HCT116 (cell line): ENCODE measurements at regions not wholly inside any gene's neighbourhood (a gene's known extent, or its start where the extent isn't known, plus 50 kb on each side); places are given as distances from the start of the nearest gene placed in this dataset.

Source experiments
- ATAC-seq: fragments of 200-7000 bp; cut with Tn5 transposase; 2 replicates; pipeline ENCODE4 v1.9.1; 2020; ENCODE audit warnings: mild to moderate bottlenecking, moderate library complexity
- BruUV-seq: library from RNA; stranded (reverse); fragments of 400-500 nt; replicated peaks from 2 replicates; lab custom pipeline; 2021; lab: Mats Ljungman, UMichigan
- CTCF ChIA-PET: fragments of 300-600 bp; sonication (Branson Sonifier 250); formaldehyde crosslinking; loops from one replicate; lab custom pipeline; 2021; ENCODE audit warnings: antibody characterized with exemption; lab: Charles Lee
- POLR2A ChIA-PET: fragments of 300-600, 350-600 bp; sonication (Branson Sonifier 250); formaldehyde crosslinking; loops from one replicate; lab custom pipeline; 2021; ENCODE audit warnings: antibody characterized with exemption; lab: Charles Lee
- RAD21 ChIA-PET, 2 experiments: fragments of 300-600 bp; sonication (Branson Sonifier 250); formaldehyde crosslinking; loops; one replicate each; lab custom pipeline; 2023; ENCODE audit warnings: low total read pairs in 2 of 2; ENCODE audit not compliant: uncharacterized antibody in 2 of 2, unreplicated experiment in 2 of 2, low non-redundant PET in 1 of 2; lab: Charles Lee
- DNase-seq: peaks from one replicate; pipeline ENCODE4 v3.0.0-alpha.2; 2010; ENCODE audit warnings: low read depth, low spot score
- H2AFZ ChIP-seq: fragments of 200-600 bp; shearing (Covaris generic), sonication (generic); 2 replicates; pipeline ENCODE4 v1.6.1; 2017; ENCODE audit warnings: low read depth, mixed run types, mixed read lengths, antibody characterized with exemption, low read length; ENCODE audit not compliant: poor library complexity, severe bottlenecking
- H3K27ac ChIP-seq: 2 replicates; pipeline ENCODE4 v1.5.1; 2012; ENCODE audit warnings: low read depth, low read length
- H3K27me3 ChIP-seq: fragments of 200-600 bp; sonication (generic); 2 replicates; pipeline ENCODE4 v1.6.1; 2016; ENCODE audit warnings: mixed run types, low read length, mixed read lengths; ENCODE audit not compliant: insufficient read depth
- H3K36me3 ChIP-seq, 2 experiments: fragments of 200-500 bp in 1 of 2; fragments of 200-600 bp in 1 of 2; sonication (Bioruptor generic) in 1 of 2; sonication (generic) in 1 of 2; 2 replicates each; pipeline versions ENCODE4 v1.5.1 to v1.6.1; 2014 to 2016; ENCODE audit warnings: low read length in 2 of 2, inconsistent platforms in 1 of 2, mixed read lengths in 1 of 2, mixed run types in 1 of 2; ENCODE audit not compliant: insufficient read depth in 2 of 2, control insufficient read depth in 1 of 2
- H3K4me1 ChIP-seq, 2 experiments: fragments of 200-600 bp in 1 of 2; sonication (generic) in 1 of 2; 2 replicates each; pipeline versions ENCODE4 v1.5.1 to v1.6.1; 2012 to 2017; ENCODE audit warnings: low read length in 2 of 2, inconsistent platforms in 1 of 2, mild to moderate bottlenecking in 1 of 2, mixed read lengths in 1 of 2, mixed run types in 1 of 2, moderate library complexity in 1 of 2; ENCODE audit not compliant: insufficient read depth in 2 of 2, control insufficient read depth in 1 of 2
- H3K4me2 ChIP-seq: fragments of 200-600 bp; sonication (generic); 2 replicates; pipeline ENCODE4 v1.6.1; 2017; ENCODE audit warnings: mixed run types, low read length, mixed read lengths
- H3K4me3 ChIP-seq, 2 experiments: fragments of 200-600 bp in 1 of 2; sonication (generic) in 1 of 2; replicated peaks in 1 of 2; 2 replicates each; pipeline ENCODE4 v1.5.1; 2011 to 2016; ENCODE audit warnings: low read length in 2 of 2, control low read depth in 1 of 2, low read depth in 1 of 2, mild to moderate bottlenecking in 1 of 2, mixed read lengths in 1 of 2, mixed run types in 1 of 2
- H3K79me2 ChIP-seq: fragments of 200-600 bp; sonication (generic); 2 replicates; pipeline ENCODE4 v1.6.1; 2017; ENCODE audit warnings: mild to moderate bottlenecking, mixed run types, low read length, moderate library complexity, mixed read lengths; ENCODE audit not compliant: insufficient read depth
- H3K9ac ChIP-seq: fragments of 200-600 bp; sonication (generic); 2 replicates; pipeline ENCODE4 v1.6.1; 2016; ENCODE audit warnings: low read length, mixed read lengths
- H3K9me2 ChIP-seq: fragments of 200-600 bp; sonication (generic), shearing (Covaris generic); 2 replicates; pipeline ENCODE4 v1.6.1; 2017; ENCODE audit warnings: mixed run types, mild to moderate bottlenecking, moderate library complexity; ENCODE audit not compliant: insufficient read depth
- H3K9me3 ChIP-seq, 2 experiments: fragments of 200-500 bp in 1 of 2; fragments of 200-600 bp in 1 of 2; sonication (Bioruptor generic) in 1 of 2; sonication (generic) in 1 of 2; 2 replicates each; pipeline ENCODE4 v1.6.1; 2014 to 2017; ENCODE audit warnings: low read length in 2 of 2, mixed read lengths in 2 of 2, inconsistent platforms in 1 of 2, low read depth in 1 of 2, mild to moderate bottlenecking in 1 of 2, mixed run types in 1 of 2, moderate library complexity in 1 of 2; ENCODE audit not compliant: control insufficient read depth in 1 of 2, insufficient read depth in 1 of 2
- H4K20me1 ChIP-seq: fragments of 200-600 bp; sonication (generic), shearing (Covaris generic); 2 replicates; pipeline ENCODE4 v1.6.1; 2017; ENCODE audit warnings: mixed run types, mild to moderate bottlenecking, moderate library complexity; ENCODE audit not compliant: insufficient read depth
- CEBPB ChIP-seq: IDR thresholded peaks from 2 replicates; pipeline ENCODE4 v1.6.1; 2012; ENCODE audit warnings: low read depth
- ELF1 ChIP-seq: IDR thresholded peaks from 2 replicates; pipeline ENCODE4 v1.6.1; 2012; ENCODE audit warnings: low read depth, borderline replicate concordance
- EZH2 ChIP-seq: fragments of 200-600 bp; sonication (generic); IDR thresholded peaks from 2 replicates; pipeline ENCODE4 v1.6.1; 2017; ENCODE audit warnings: antibody characterized with exemption, mixed run types
- POLR2A ChIP-seq: IDR thresholded peaks from 2 replicates; pipeline ENCODE4 v1.7.0; 2011; ENCODE audit warnings: borderline replicate concordance; ENCODE audit not compliant: insufficient read depth, insufficient read length; ENCODE audit errors: extremely low read depth
- SRF ChIP-seq: IDR thresholded peaks from 2 replicates; pipeline ENCODE4 v1.6.1; 2012; ENCODE audit warnings: low read depth
- ZFX ChIP-seq: fragments of 450-650 bp; IDR thresholded peaks from 2 replicates; pipeline ENCODE4 v1.6.1; 2017
- intact Hi-C: fragments of 100-400 bp; cut with micrococcal nuclease; formaldehyde crosslinking; loops from 2 replicates; pipeline ENCODE4 v1.10.0; 2022
- TF ChIP-seq, protein P1 (sequence below): IDR thresholded peaks from 2 replicates; pipeline ENCODE4 v1.6.1; 2012
- TF ChIP-seq, protein P2 (sequence below), 3 experiments: fragments of 200-600 bp in 1 of 3; sonication (generic) in 1 of 3; IDR thresholded peaks in 2 of 3; conservative IDR thresholded peaks in 1 of 3; 2 replicates each; pipeline ENCODE4 v1.5.1; 2012 to 2017; ENCODE audit warnings: low read depth in 2 of 3, low read length in 2 of 3, antibody characterized with exemption in 1 of 3, borderline replicate concordance in 1 of 3, control low read depth in 1 of 3, mild to moderate bottlenecking in 1 of 3, mixed read lengths in 1 of 3, mixed run types in 1 of 3, moderate library complexity in 1 of 3; ENCODE audit not compliant: insufficient read depth in 1 of 3
- TF ChIP-seq, protein P3 (sequence below): IDR thresholded peaks from 2 replicates; pipeline ENCODE4 v1.6.1; 2012; ENCODE audit warnings: low read depth

DNA sequence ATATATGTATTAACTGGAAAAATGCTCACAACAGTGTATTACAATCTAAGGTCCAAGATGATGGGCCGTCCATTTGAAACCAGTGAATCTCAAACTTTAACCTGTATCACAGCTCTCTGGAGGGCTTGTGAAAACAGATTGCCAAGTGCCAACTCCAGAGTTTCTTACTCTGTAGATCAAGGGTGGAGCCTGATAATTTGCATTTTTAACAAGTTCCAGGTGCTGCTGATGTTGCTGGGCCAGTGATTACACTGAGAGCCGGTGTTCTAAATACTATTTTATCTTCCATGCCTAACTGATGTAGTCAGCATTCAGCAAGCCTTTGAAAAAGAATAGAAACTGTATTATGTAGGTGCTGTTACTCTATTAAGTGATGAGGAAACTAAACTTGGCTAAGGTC lies 269.9 kb upstream of the FERD3L start:
- RAD21 ChIA-PET, result no interaction called here
- Histone ChIP-seq H3K79me2 (no peaks in the 10 kb centered on the region), H3K4me2 (no peak overlapping the region), H3K27ac (no peak overlapping the region), H3K9me3 (no peaks in the 10 kb centered on the region), H3K27me3 (no peaks in the 10 kb centered on the region), H4K20me1 (no peaks in the 10 kb centered on the region), H3K36me3 (no peaks in the 10 kb centered on the region), H3K9me2 (no peaks in the 10 kb centered on the region), H3K4me1 (no peaks in the 10 kb centered on the region)
- POLR2A ChIA-PET, result no interaction called here
- DNase-seq (no peak), ATAC-seq (no peak)
- intact Hi-C loops, result no loop called here
- no TSS peak for BruUV-seq
- TF ChIP-seq, protein P1, sequence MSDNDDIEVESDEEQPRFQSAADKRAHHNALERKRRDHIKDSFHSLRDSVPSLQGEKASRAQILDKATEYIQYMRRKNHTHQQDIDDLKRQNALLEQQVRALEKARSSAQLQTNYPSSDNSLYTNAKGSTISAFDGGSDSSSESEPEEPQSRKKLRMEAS, result no peak
- TF ChIP-seq, protein P2, sequence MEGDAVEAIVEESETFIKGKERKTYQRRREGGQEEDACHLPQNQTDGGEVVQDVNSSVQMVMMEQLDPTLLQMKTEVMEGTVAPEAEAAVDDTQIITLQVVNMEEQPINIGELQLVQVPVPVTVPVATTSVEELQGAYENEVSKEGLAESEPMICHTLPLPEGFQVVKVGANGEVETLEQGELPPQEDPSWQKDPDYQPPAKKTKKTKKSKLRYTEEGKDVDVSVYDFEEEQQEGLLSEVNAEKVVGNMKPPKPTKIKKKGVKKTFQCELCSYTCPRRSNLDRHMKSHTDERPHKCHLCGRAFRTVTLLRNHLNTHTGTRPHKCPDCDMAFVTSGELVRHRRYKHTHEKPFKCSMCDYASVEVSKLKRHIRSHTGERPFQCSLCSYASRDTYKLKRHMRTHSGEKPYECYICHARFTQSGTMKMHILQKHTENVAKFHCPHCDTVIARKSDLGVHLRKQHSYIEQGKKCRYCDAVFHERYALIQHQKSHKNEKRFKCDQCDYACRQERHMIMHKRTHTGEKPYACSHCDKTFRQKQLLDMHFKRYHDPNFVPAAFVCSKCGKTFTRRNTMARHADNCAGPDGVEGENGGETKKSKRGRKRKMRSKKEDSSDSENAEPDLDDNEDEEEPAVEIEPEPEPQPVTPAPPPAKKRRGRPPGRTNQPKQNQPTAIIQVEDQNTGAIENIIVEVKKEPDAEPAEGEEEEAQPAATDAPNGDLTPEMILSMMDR (IDR thresholded peaks at IDR 0.05 in 2 of 3, conservative IDR thresholded peaks at IDR 0.05 in 1 of 3; ENCODE audit: borderline replicate concordance in 1 of 3, insufficient read depth in 1 of 3, low read depth in 2 of 3, low read length in 2 of 3), result no peak
- no peak for TF ChIP-seq POLR2A
- no peak for TF ChIP-seq ZFX
- TF ChIP-seq ELF1, result no peak
- no peak for TF ChIP-seq SRF
- TF ChIP-seq CEBPB, result no peak
- TF ChIP-seq, protein P3, sequence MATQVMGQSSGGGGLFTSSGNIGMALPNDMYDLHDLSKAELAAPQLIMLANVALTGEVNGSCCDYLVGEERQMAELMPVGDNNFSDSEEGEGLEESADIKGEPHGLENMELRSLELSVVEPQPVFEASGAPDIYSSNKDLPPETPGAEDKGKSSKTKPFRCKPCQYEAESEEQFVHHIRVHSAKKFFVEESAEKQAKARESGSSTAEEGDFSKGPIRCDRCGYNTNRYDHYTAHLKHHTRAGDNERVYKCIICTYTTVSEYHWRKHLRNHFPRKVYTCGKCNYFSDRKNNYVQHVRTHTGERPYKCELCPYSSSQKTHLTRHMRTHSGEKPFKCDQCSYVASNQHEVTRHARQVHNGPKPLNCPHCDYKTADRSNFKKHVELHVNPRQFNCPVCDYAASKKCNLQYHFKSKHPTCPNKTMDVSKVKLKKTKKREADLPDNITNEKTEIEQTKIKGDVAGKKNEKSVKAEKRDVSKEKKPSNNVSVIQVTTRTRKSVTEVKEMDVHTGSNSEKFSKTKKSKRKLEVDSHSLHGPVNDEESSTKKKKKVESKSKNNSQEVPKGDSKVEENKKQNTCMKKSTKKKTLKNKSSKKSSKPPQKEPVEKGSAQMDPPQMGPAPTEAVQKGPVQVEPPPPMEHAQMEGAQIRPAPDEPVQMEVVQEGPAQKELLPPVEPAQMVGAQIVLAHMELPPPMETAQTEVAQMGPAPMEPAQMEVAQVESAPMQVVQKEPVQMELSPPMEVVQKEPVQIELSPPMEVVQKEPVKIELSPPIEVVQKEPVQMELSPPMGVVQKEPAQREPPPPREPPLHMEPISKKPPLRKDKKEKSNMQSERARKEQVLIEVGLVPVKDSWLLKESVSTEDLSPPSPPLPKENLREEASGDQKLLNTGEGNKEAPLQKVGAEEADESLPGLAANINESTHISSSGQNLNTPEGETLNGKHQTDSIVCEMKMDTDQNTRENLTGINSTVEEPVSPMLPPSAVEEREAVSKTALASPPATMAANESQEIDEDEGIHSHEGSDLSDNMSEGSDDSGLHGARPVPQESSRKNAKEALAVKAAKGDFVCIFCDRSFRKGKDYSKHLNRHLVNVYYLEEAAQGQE, result no peak
- TF ChIP-seq EZH2, result no peak
- TF ChIP-seq, all 23 proteins: peak for 0
- Histone ChIP-seq H3K4me3 (no peak overlapping the region), H3K9ac (no peak overlapping the region), H2AFZ (no peak overlapping the region)
- CTCF ChIA-PET, result no interaction called here
